ENCODE measurements at regions not wholly inside any gene's neighbourhood (a gene's known extent, or its start where the extent isn't known, plus 50 kb on each side); places are given as distances from the start of the nearest gene placed in this dataset.

DNA sequence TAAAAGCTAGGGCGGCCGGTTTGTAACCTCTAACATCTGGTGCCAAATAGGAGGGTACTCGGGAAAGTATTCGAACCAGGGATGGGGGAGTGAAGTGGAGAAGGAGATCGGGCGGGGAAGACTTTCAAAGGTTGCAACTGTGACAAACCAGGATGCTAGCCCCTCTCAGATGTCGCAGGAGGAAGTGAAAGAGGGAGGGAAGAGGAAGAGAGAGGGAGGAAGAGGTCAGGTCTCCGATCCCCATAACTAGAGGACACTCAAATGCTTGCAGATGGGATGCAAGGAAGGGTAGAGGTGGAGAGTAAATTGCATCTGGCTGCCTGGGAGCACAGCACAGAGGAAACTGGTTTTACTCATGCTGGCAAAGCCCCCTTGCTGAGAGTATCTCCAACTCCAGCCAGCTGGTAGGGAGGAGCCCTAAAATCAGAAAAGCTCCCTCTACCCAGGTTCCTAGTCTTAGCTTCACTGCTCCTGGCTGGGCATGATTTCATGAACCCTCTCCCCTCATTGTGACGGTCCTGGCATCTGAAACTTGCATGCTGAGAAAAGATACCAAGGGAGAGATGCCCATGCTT, 696.7 kb upstream of the TBX3 start:
- H3K9me3 ChIP-seq (ENCODE audit: low read length), result no peaks in the 10 kb centered on the region
- no peaks in the 10 kb centered on the region for H3K4me1 ChIP-seq (ENCODE audit: insufficient read depth, low read length, severe bottlenecking)
- no peaks in the 10 kb centered on the region for H4K20me1 ChIP-seq (ENCODE audit: insufficient read depth, low read length)
- TF ChIP-seq, protein P1, sequence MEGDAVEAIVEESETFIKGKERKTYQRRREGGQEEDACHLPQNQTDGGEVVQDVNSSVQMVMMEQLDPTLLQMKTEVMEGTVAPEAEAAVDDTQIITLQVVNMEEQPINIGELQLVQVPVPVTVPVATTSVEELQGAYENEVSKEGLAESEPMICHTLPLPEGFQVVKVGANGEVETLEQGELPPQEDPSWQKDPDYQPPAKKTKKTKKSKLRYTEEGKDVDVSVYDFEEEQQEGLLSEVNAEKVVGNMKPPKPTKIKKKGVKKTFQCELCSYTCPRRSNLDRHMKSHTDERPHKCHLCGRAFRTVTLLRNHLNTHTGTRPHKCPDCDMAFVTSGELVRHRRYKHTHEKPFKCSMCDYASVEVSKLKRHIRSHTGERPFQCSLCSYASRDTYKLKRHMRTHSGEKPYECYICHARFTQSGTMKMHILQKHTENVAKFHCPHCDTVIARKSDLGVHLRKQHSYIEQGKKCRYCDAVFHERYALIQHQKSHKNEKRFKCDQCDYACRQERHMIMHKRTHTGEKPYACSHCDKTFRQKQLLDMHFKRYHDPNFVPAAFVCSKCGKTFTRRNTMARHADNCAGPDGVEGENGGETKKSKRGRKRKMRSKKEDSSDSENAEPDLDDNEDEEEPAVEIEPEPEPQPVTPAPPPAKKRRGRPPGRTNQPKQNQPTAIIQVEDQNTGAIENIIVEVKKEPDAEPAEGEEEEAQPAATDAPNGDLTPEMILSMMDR (IDR thresholded peaks at IDR 0.05; ENCODE audit: low read length), result no peak
- TF ChIP-seq EZH2 (IDR thresholded peaks at IDR 0.05; ENCODE audit: borderline replicate concordance, low read length), result no peak
- no peak overlapping the region for H3K27ac ChIP-seq (ENCODE audit: low read depth, low read length, poor library complexity, severe bottlenecking)
- no peaks in the 10 kb centered on the region for H3K79me2 ChIP-seq (ENCODE audit: insufficient read depth, low read length)
- no peak overlapping the region for H3K9ac ChIP-seq (ENCODE audit: low read length)
- no peaks in the 10 kb centered on the region for H3K9me2 ChIP-seq (ENCODE audit: low read depth, low read length)
- H3K27me3 ChIP-seq (ENCODE audit: insufficient read depth, low read length), result no peaks in the 10 kb centered on the region
- H3F3A ChIP-seq (ENCODE audit: insufficient read depth, low read length), result no peaks in the 10 kb centered on the region
- no peak overlapping the region for H2AFZ ChIP-seq (ENCODE audit: low read length)
- H3K36me3 ChIP-seq (ENCODE audit: insufficient read depth, low read length), result no peaks in the 10 kb centered on the region
- no peak overlapping the region for H3K4me2 ChIP-seq (ENCODE audit: low read length)
- no peak overlapping the region for H3K4me3 ChIP-seq (ENCODE audit: low read depth, low read length, poor library complexity, severe bottlenecking)

DNA sequence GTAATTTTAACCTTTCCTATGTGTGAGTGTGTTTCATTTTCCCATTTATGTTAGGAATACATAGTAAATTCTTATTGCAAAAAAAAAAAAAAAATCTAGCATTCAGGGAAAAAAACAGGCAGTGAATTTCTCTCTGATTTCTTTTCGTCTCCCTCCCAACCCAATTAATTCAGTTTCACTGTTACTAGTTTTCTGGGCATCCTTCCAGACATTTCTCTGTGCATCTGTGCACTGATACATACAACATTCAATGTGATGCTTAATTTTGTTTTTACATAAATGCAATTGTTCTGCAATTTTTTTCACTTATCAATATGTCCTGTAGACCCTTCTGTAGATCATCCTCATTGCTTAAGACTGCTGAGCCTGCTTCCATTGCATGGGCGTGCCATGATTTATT, 694.3 kb upstream of the TBX3 start:
- Histone ChIP-seq H2AFZ (ENCODE audit: low read length) (no peak overlapping the region), H3K4me3 (ENCODE audit: low read depth, low read length, poor library complexity, severe bottlenecking) (no peak overlapping the region), H4K20me1 (ENCODE audit: insufficient read depth, low read length) (no peaks in the 10 kb centered on the region), H3K9ac (ENCODE audit: low read length) (no peak overlapping the region), H3K27me3 (ENCODE audit: insufficient read depth, low read length) (no peaks in the 10 kb centered on the region), H3K9me3 (ENCODE audit: low read length) (no peaks in the 10 kb centered on the region), H3K9me2 (ENCODE audit: low read depth, low read length) (no peaks in the 10 kb centered on the region), H3K4me2 (ENCODE audit: low read length) (no peak overlapping the region), H3K36me3 (ENCODE audit: insufficient read depth, low read length) (no peaks in the 10 kb centered on the region), H3K4me1 (ENCODE audit: insufficient read depth, low read length, severe bottlenecking) (no peaks in the 10 kb centered on the region), H3K79me2 (ENCODE audit: insufficient read depth, low read length) (no peaks in the 10 kb centered on the region), H3K27ac (ENCODE audit: low read depth, low read length, poor library complexity, severe bottlenecking) (no peak overlapping the region), H3F3A (ENCODE audit: insufficient read depth, low read length) (no peaks in the 10 kb centered on the region)
- TF ChIP-seq, protein P1 (IDR thresholded peaks at IDR 0.05; ENCODE audit: low read length), result no peak
- no peak for TF ChIP-seq EZH2 (IDR thresholded peaks at IDR 0.05; ENCODE audit: borderline replicate concordance, low read length)

DNA sequence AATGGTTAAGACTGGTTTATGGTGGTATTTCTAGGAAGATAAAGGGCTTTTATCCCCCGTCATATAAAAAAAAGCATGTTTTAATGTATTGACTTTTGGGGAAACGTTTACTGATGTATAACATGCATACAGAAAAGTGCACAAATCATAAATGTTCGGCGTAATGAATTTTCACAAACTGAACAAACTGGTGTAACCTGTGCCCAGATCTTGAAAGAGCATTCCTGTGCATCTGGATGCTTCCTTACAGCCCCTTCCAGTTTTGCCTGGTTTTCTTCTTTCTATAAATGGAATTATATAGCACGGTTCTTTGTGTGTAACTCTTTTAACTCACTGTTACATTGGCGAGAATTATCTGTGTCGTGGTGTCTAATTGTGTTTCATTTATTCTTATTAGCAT, 693.8 kb upstream of the TBX3 start:
- TF ChIP-seq, protein P1 (IDR thresholded peaks at IDR 0.05; ENCODE audit: low read length), result no peak
- TF ChIP-seq EZH2 (IDR thresholded peaks at IDR 0.05; ENCODE audit: borderline replicate concordance, low read length), result no peak
- H3K27ac ChIP-seq (ENCODE audit: low read depth, low read length, poor library complexity, severe bottlenecking), result no peak overlapping the region
- no peaks in the 10 kb centered on the region for H3F3A ChIP-seq (ENCODE audit: insufficient read depth, low read length)
- H3K4me3 ChIP-seq (ENCODE audit: low read depth, low read length, poor library complexity, severe bottlenecking), result no peak overlapping the region
- no peaks in the 10 kb centered on the region for H3K79me2 ChIP-seq (ENCODE audit: insufficient read depth, low read length)
- no peaks in the 10 kb centered on the region for H3K4me1 ChIP-seq (ENCODE audit: insufficient read depth, low read length, severe bottlenecking)
- H3K9ac ChIP-seq (ENCODE audit: low read length), result no peak overlapping the region
- H3K36me3 ChIP-seq (ENCODE audit: insufficient read depth, low read length), result no peaks in the 10 kb centered on the region
- H3K27me3 ChIP-seq (ENCODE audit: insufficient read depth, low read length), result no peaks in the 10 kb centered on the region
- no peak overlapping the region for H3K4me2 ChIP-seq (ENCODE audit: low read length)
- H4K20me1 ChIP-seq (ENCODE audit: insufficient read depth, low read length), result no peaks in the 10 kb centered on the region
- H3K9me2 ChIP-seq (ENCODE audit: low read depth, low read length), result no peaks in the 10 kb centered on the region
- H2AFZ ChIP-seq (ENCODE audit: low read length), result no peak overlapping the region
- no peaks in the 10 kb centered on the region for H3K9me3 ChIP-seq (ENCODE audit: low read length)

Data from OCI-LY1 (cell line).